ENCODE measurements at regions not wholly inside any gene's neighbourhood (a gene's known extent, or its start where the extent isn't known, plus 50 kb on each side); places are given as distances from the start of the nearest gene placed in this dataset.

GRCh38 chr9:90478821-90479220 lies 163.8 kb downstream of the DIRAS2 start:
- TF ChIP-seq CTCF (IDR thresholded peaks at IDR 0.05) (no peak), POLR2A (IDR thresholded peaks at IDR 0.05) (no peak)

All from suprapubic skin (tissue), 3 donors.